ENCODE measurements at regions not wholly inside any gene's neighbourhood (a gene's known extent, or its start where the extent isn't known, plus 50 kb on each side); places are given as distances from the start of the nearest gene placed in this dataset.

GRCh38 chr12:24012528-24012927 lies 63.1 kb upstream of the SOX5 start:
- WGBS, 2 donors = 97 to 100% methylated on average over 1 of the region's 1 CpG
- Histone ChIP-seq H3K4me3 (no peak overlapping the region), H3K9me3 (no peaks in the 10 kb centered on the region), H3K4me1 (no peaks in the 10 kb centered on the region), H3K27ac (no peak overlapping the region), H3K36me3 (no peaks in the 10 kb centered on the region), H3K27me3 (no peaks in the 10 kb centered on the region)
- DNase-seq (no peak), ATAC-seq (ENCODE audit: low FRiP score in 2 of 2) (no peak)
- TF ChIP-seq EP300 (IDR thresholded peaks at IDR 0.05) (no peak), POLR2AphosphoS5 (IDR thresholded peaks at IDR 0.05) (no peak), CTCF (IDR thresholded peaks at IDR 0.05) (no peak), POLR2A (IDR thresholded peaks at IDR 0.05) (no peak)

GRCh38 chr12:24011927-24012507 lies 62.5 kb upstream of the SOX5 start:
- 88 to 93% methylated on average over 3 of the region's 3 CpGs for WGBS, 2 donors
- DNase-seq (no peak), ATAC-seq (ENCODE audit: low FRiP score in 2 of 2) (no peak)
- Histone ChIP-seq H3K27me3 (no peaks in the 10 kb centered on the region), H3K4me1 (no peaks in the 10 kb centered on the region), H3K27ac (no peak overlapping the region), H3K4me3 (no peak overlapping the region), H3K36me3 (no peaks in the 10 kb centered on the region), H3K9me3 (no peaks in the 10 kb centered on the region)
- TF ChIP-seq POLR2A (IDR thresholded peaks at IDR 0.05) = no peak
- no peak for TF ChIP-seq CTCF (IDR thresholded peaks at IDR 0.05)

GRCh38 chr12:24008166-24008565 lies 58.7 kb upstream of the SOX5 start:
- Histone ChIP-seq H3K36me3 (no peaks in the 10 kb centered on the region), H3K4me1 (no peaks in the 10 kb centered on the region), H3K27ac (no peak overlapping the region), H3K9me3 (no peaks in the 10 kb centered on the region), H3K27me3 (no peaks in the 10 kb centered on the region), H3K4me3 (no peak overlapping the region)
- DNase-seq (no peak), ATAC-seq (ENCODE audit: low FRiP score in 2 of 2) (no peak)
- TF ChIP-seq CTCF (IDR thresholded peaks at IDR 0.05) (no peak), EP300 (IDR thresholded peaks at IDR 0.05) (no peak), POLR2AphosphoS5 (IDR thresholded peaks at IDR 0.05) (no peak), POLR2A (IDR thresholded peaks at IDR 0.05) (no peak)
- 79 to 85% methylated on average over 2 of the region's 2 CpGs for WGBS, 2 donors

Small RNA genes in the stretch of these regions (small RNA-seq; reads per million reads assigned to genes)
- gene MIR920 = 0 reads per million in 4 donors
- gene RN7SL38P = 0 to 0.29 (median 0.10) reads per million in 4 donors

Measured in upper lobe of left lung (tissue), 6 donors.